IMR-90 (cell line): ENCODE measurements at regions not wholly inside any gene's neighbourhood (a gene's known extent, or its start where the extent isn't known, plus 50 kb on each side); places are given as distances from the start of the nearest gene placed in this dataset.

Source experiments
- BHLHE40 ChIP-seq: fragments of 150-350 bp; IDR thresholded peaks from 2 replicates; pipeline ENCODE4 v1.6.1; 2016; ENCODE audit warnings: mild to moderate bottlenecking, low read depth, low read length
- CEBPB ChIP-seq: IDR thresholded peaks from 2 replicates; pipeline ENCODE4 v1.6.1; 2012; ENCODE audit warnings: low read depth, low read length, improper control_type of control experiment
- CHD1 ChIP-seq: IDR thresholded peaks from 2 replicates; pipeline ENCODE4 v1.6.1; 2012; ENCODE audit warnings: low read depth, low read length, improper control_type of control experiment
- MAZ ChIP-seq: IDR thresholded peaks from 2 replicates; pipeline ENCODE4 v1.6.1; 2012; ENCODE audit warnings: low read depth, mild to moderate bottlenecking, low read length, improper control_type of control experiment, moderate library complexity, borderline replicate concordance
- MXI1 ChIP-seq: IDR thresholded peaks from 2 replicates; pipeline ENCODE4 v1.6.1; 2012; ENCODE audit warnings: low read depth, mild to moderate bottlenecking, low read length, moderate library complexity, borderline replicate concordance
- NFE2L2 ChIP-seq: fragments of 150-350 bp; IDR thresholded peaks from 2 replicates; pipeline ENCODE4 v1.6.1; 2016; ENCODE audit warnings: low read depth, mild to moderate bottlenecking, low read length
- POLR2A ChIP-seq: IDR thresholded peaks from 2 replicates; pipeline ENCODE4 v1.6.1; 2012; ENCODE audit warnings: mild to moderate bottlenecking, low read depth, low read length
- RCOR1 ChIP-seq: IDR thresholded peaks from 2 replicates; pipeline ENCODE4 v1.6.1; 2012; ENCODE audit warnings: mild to moderate bottlenecking, low read length, improper control_type of control experiment; ENCODE audit not compliant: insufficient replicate concordance
- RFX5 ChIP-seq: IDR thresholded peaks from 2 replicates; pipeline ENCODE4 v1.8.0; 2012; ENCODE audit warnings: low read depth, mild to moderate bottlenecking, low read length, moderate library complexity
- SMC3 ChIP-seq: fragments of 150-350 bp; IDR thresholded peaks from 2 replicates; pipeline ENCODE4 v1.6.1; 2016; ENCODE audit warnings: low read depth, mild to moderate bottlenecking, antibody characterized with exemption, low read length, moderate library complexity
- USF2 ChIP-seq: fragments of 150-350 bp; IDR thresholded peaks from 2 replicates; pipeline ENCODE4 v1.6.1; 2017; ENCODE audit warnings: mild to moderate bottlenecking, antibody characterized with exemption, low read length, low read depth
- TF ChIP-seq, protein P1 (sequence below): conservative IDR thresholded peaks from 2 replicates; pipeline ENCODE4 v1.5.1; 2012; ENCODE audit warnings: mild to moderate bottlenecking, low read depth, low read length, improper control_type of control experiment

- no peak for TF ChIP-seq SMC3
- TF ChIP-seq, protein P1, sequence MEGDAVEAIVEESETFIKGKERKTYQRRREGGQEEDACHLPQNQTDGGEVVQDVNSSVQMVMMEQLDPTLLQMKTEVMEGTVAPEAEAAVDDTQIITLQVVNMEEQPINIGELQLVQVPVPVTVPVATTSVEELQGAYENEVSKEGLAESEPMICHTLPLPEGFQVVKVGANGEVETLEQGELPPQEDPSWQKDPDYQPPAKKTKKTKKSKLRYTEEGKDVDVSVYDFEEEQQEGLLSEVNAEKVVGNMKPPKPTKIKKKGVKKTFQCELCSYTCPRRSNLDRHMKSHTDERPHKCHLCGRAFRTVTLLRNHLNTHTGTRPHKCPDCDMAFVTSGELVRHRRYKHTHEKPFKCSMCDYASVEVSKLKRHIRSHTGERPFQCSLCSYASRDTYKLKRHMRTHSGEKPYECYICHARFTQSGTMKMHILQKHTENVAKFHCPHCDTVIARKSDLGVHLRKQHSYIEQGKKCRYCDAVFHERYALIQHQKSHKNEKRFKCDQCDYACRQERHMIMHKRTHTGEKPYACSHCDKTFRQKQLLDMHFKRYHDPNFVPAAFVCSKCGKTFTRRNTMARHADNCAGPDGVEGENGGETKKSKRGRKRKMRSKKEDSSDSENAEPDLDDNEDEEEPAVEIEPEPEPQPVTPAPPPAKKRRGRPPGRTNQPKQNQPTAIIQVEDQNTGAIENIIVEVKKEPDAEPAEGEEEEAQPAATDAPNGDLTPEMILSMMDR: no peak
- no peak for TF ChIP-seq RCOR1
- TF ChIP-seq POLR2A: no peak
- no peak for TF ChIP-seq CEBPB
- no peak for TF ChIP-seq USF2
- no peak for TF ChIP-seq MAZ
- no peak for TF ChIP-seq RFX5
- TF ChIP-seq MXI1: no peak
- no peak for TF ChIP-seq BHLHE40
- no peak for TF ChIP-seq CHD1
- no peak for TF ChIP-seq NFE2L2
Observed at GRCh38 chr13:109947006-109947405, 160.6 kb upstream of the IRS2 start.
